ENCODE measurements at regions not wholly inside any gene's neighbourhood (a gene's known extent, or its start where the extent isn't known, plus 50 kb on each side); places are given as distances from the start of the nearest gene placed in this dataset.

GRCh38 chr21:22297575-22297974 is 1299.4 kb downstream of the NCAM2 start:
- no peaks in the 10 kb centered on the region for H3K27me3 ChIP-seq (ENCODE audit: low read length)
- H3K4me2 ChIP-seq (ENCODE audit: low read depth, low read length, poor library complexity, severe bottlenecking) = no peak overlapping the region
- no peak overlapping the region for H3K4me3 ChIP-seq (ENCODE audit: low read length)
- peaks cover 33% of the 10 kb centered on the region for H3K9me3 ChIP-seq (ENCODE audit: low read length)
- no peak overlapping the region for H2AFZ ChIP-seq (ENCODE audit: low read length)
- H3K9me2 ChIP-seq (replicated peaks; ENCODE audit: insufficient read depth, low read length) = no peaks in the 10 kb centered on the region
- DNase-seq = no peak
- no peaks in the 10 kb centered on the region for H3K79me2 ChIP-seq (ENCODE audit: low read length)
- H4K20me1 ChIP-seq (ENCODE audit: insufficient read depth, low read depth, low read length) = no peaks in the 10 kb centered on the region
- no peak overlapping the region for H3K27ac ChIP-seq (ENCODE audit: low read length)
- H3K36me3 ChIP-seq (ENCODE audit: insufficient read depth, low read length) = no peaks in the 10 kb centered on the region
- no peaks in the 10 kb centered on the region for H3K4me1 ChIP-seq (ENCODE audit: low read length)
- H3K9ac ChIP-seq (ENCODE audit: low read length) = no peak overlapping the region

DNA sequence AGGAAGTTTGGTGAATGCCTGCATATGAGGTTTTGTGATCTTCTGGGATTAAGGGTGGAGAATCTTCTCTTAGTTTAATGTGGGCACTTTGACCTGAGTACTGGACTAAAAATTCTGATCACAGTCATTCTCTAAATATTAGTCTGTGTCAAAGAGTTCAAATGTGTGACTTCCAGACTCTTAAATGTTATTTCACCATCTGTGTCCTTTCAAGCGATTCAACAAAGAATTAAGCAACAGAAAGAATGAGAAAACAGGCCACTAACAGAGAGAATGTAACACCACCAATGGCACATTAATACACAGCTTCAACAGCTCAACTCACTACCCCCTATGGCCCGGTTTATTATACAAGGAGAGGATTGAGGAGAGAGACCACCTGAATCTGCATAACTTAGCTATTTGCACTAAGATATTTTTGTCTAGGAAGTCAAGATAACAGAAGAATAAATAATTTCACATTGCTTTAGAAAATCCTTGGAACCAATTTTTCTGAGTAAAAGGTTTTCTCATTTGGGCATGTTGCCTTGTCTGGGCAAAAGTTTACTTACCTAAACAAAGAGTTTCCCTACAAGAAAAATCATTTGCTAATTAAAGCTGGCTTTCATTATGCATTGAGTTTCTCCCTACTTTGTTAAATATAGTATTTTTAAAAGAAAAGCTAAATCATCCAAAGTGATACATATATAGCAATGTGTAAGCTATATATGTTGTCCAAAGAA is 1313.7 kb downstream of the NCAM2 start:
- Histone ChIP-seq H3K9me2 (replicated peaks; ENCODE audit: insufficient read depth, low read length) (no peaks in the 10 kb centered on the region), H3K36me3 (ENCODE audit: insufficient read depth, low read length) (no peaks in the 10 kb centered on the region), H3K27me3 (ENCODE audit: low read length) (no peaks in the 10 kb centered on the region), H4K20me1 (ENCODE audit: insufficient read depth, low read depth, low read length) (no peaks in the 10 kb centered on the region), H2AFZ (ENCODE audit: low read length) (no peak overlapping the region), H3K4me1 (ENCODE audit: low read length) (no peaks in the 10 kb centered on the region), H3K27ac (ENCODE audit: low read length) (no peak overlapping the region), H3K9me3 (ENCODE audit: low read length) (peaks cover 28% of the 10 kb centered on the region), H3K9ac (ENCODE audit: low read length) (no peak overlapping the region), H3K79me2 (ENCODE audit: low read length) (no peaks in the 10 kb centered on the region), H3K4me3 (ENCODE audit: low read length) (no peak overlapping the region), H3K4me2 (ENCODE audit: low read depth, low read length, poor library complexity, severe bottlenecking) (no peak overlapping the region)
- no peak for DNase-seq

DNA sequence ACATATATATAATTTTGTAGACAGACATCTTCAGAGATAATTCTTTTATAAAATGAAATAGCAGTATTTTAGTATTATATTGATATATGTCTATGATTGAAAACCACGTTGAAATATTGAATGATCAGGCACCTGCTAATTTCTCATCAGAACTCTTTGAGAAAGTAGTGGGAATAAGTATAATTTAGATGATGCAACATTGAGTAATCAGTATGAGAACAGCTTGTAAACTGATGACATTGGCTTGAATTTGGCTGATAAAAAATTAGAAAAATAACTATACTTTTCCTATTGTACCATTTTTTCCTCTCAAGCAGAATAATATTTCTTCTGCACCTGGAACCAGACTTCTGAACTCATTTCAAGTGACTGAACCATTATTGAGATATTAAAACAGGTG is 1316.8 kb downstream of the NCAM2 start:
- no peak for DNase-seq
- Histone ChIP-seq H3K9me3 (ENCODE audit: low read length) (peaks cover 24% of the 10 kb centered on the region), H3K79me2 (ENCODE audit: low read length) (no peaks in the 10 kb centered on the region), H3K4me3 (ENCODE audit: low read length) (no peak overlapping the region), H4K20me1 (ENCODE audit: insufficient read depth, low read depth, low read length) (no peaks in the 10 kb centered on the region), H3K36me3 (ENCODE audit: insufficient read depth, low read length) (no peaks in the 10 kb centered on the region), H2AFZ (ENCODE audit: low read length) (no peak overlapping the region), H3K9ac (ENCODE audit: low read length) (no peak overlapping the region), H3K27ac (ENCODE audit: low read length) (no peak overlapping the region), H3K4me1 (ENCODE audit: low read length) (no peaks in the 10 kb centered on the region), H3K4me2 (ENCODE audit: low read depth, low read length, poor library complexity, severe bottlenecking) (no peak overlapping the region), H3K9me2 (replicated peaks; ENCODE audit: insufficient read depth, low read length) (no peaks in the 10 kb centered on the region), H3K27me3 (ENCODE audit: low read length) (no peaks in the 10 kb centered on the region)

- Histone ChIP-seq H3K27ac (ENCODE audit: low read length) (no peak overlapping the region), H3K79me2 (ENCODE audit: low read length) (no peaks in the 10 kb centered on the region), H3K4me1 (ENCODE audit: low read length) (no peaks in the 10 kb centered on the region), H4K20me1 (ENCODE audit: insufficient read depth, low read depth, low read length) (no peaks in the 10 kb centered on the region), H3K9me3 (ENCODE audit: low read length) (peaks cover 31% of the 10 kb centered on the region), H3K9ac (ENCODE audit: low read length) (no peak overlapping the region), H3K4me2 (ENCODE audit: low read depth, low read length, poor library complexity, severe bottlenecking) (no peak overlapping the region), H2AFZ (ENCODE audit: low read length) (no peak overlapping the region), H3K4me3 (ENCODE audit: low read length) (no peak overlapping the region), H3K27me3 (ENCODE audit: low read length) (no peaks in the 10 kb centered on the region), H3K36me3 (ENCODE audit: insufficient read depth, low read length) (no peaks in the 10 kb centered on the region), H3K9me2 (replicated peaks; ENCODE audit: insufficient read depth, low read length) (no peaks in the 10 kb centered on the region)
- no peak for DNase-seq
Measured at GRCh38 chr21:22319435-22319834, 1321.2 kb downstream of the NCAM2 start.

DNA sequence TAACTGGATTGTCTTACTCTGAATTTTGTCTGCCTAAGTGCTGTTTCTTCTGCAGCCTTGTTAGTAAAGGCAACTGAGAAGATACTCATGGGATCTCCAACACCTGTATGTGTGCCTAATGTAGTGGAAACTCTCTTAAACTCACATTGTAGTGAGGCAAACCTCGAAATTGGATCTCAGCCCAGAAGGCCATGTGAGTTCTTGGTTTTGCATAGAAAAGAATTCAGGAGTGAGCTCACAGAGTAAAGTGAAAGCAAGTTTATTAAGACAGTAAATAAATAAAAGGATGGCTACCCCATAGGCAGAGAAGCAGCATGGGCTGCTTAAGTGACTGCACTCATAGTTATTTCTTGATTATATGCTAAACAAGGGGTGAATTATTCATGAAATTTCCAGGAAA is 1344.7 kb downstream of the NCAM2 start:
- H3K79me2 ChIP-seq (ENCODE audit: low read length) = no peaks in the 10 kb centered on the region
- no peaks in the 10 kb centered on the region for H3K36me3 ChIP-seq (ENCODE audit: insufficient read depth, low read length)
- H3K4me2 ChIP-seq (ENCODE audit: low read depth, low read length, poor library complexity, severe bottlenecking) = no peak overlapping the region
- H3K9me3 ChIP-seq (ENCODE audit: low read length) = peaks cover 67% of the 10 kb centered on the region
- no peak overlapping the region for H3K9ac ChIP-seq (ENCODE audit: low read length)
- no peaks in the 10 kb centered on the region for H3K27me3 ChIP-seq (ENCODE audit: low read length)
- no peak overlapping the region for H2AFZ ChIP-seq (ENCODE audit: low read length)
- DNase-seq = no peak
- no peak overlapping the region for H3K27ac ChIP-seq (ENCODE audit: low read length)
- H3K4me1 ChIP-seq (ENCODE audit: low read length) = no peaks in the 10 kb centered on the region
- no peaks in the 10 kb centered on the region for H4K20me1 ChIP-seq (ENCODE audit: insufficient read depth, low read depth, low read length)
- no peaks in the 10 kb centered on the region for H3K9me2 ChIP-seq (replicated peaks; ENCODE audit: insufficient read depth, low read length)
- H3K4me3 ChIP-seq (ENCODE audit: low read length) = no peak overlapping the region

DNA sequence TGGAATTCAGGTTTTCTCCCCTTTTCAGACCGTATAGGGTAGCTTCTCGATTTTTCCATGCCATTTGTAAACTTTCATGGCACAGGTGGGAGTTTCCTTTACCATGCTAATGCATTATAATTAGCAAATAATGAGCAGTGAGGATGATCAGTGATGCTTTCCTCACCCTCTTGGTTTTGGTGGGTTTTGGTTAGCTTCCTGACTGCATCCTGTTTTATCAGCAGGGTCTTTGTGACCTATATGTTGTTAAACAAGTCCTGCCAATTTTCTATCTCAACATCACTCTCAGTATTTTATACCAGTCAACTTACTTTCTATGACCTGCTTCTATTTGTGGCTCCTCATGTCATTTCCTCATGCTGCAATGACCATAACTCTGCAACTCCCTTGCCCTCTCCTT is 1345.1 kb downstream of the NCAM2 start:
- no peaks in the 10 kb centered on the region for H3K27me3 ChIP-seq (ENCODE audit: low read length)
- H3K4me2 ChIP-seq (ENCODE audit: low read depth, low read length, poor library complexity, severe bottlenecking) = no peak overlapping the region
- no peaks in the 10 kb centered on the region for H4K20me1 ChIP-seq (ENCODE audit: insufficient read depth, low read depth, low read length)
- H3K9me3 ChIP-seq (ENCODE audit: low read length) = peaks cover 69% of the 10 kb centered on the region
- H3K27ac ChIP-seq (ENCODE audit: low read length) = no peak overlapping the region
- H3K9me2 ChIP-seq (replicated peaks; ENCODE audit: insufficient read depth, low read length) = no peaks in the 10 kb centered on the region
- DNase-seq = no peak
- no peaks in the 10 kb centered on the region for H3K36me3 ChIP-seq (ENCODE audit: insufficient read depth, low read length)
- H3K79me2 ChIP-seq (ENCODE audit: low read length) = no peaks in the 10 kb centered on the region
- no peak overlapping the region for H3K4me3 ChIP-seq (ENCODE audit: low read length)
- H2AFZ ChIP-seq (ENCODE audit: low read length) = no peak overlapping the region
- H3K4me1 ChIP-seq (ENCODE audit: low read length) = no peaks in the 10 kb centered on the region
- H3K9ac ChIP-seq (ENCODE audit: low read length) = no peak overlapping the region

DNA sequence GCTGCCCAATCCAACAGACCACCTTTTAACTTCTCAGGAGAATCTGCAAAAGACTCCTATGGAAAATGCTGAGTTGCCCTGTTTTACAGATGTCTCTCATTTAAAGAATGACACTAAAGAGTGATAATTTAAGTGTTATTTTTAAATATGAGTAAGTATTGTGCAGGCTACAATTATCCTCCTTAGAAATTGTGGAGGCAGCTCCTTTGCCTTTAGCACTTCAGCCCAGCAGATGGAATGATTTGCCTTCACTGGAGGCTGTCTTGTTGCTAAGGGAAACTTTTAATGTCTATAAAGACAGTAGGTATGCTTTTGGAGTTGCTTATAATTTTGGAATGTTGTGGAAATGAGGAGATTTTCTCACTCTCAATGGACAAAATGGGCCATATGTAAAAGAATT is 1345.5 kb downstream of the NCAM2 start:
- Histone ChIP-seq H3K27me3 (ENCODE audit: low read length) (no peaks in the 10 kb centered on the region), H3K36me3 (ENCODE audit: insufficient read depth, low read length) (no peaks in the 10 kb centered on the region), H3K4me1 (ENCODE audit: low read length) (no peaks in the 10 kb centered on the region), H3K27ac (ENCODE audit: low read length) (no peak overlapping the region), H3K4me3 (ENCODE audit: low read length) (no peak overlapping the region), H3K4me2 (ENCODE audit: low read depth, low read length, poor library complexity, severe bottlenecking) (no peak overlapping the region), H2AFZ (ENCODE audit: low read length) (no peak overlapping the region), H4K20me1 (ENCODE audit: insufficient read depth, low read depth, low read length) (no peaks in the 10 kb centered on the region), H3K9ac (ENCODE audit: low read length) (no peak overlapping the region), H3K9me2 (replicated peaks; ENCODE audit: insufficient read depth, low read length) (no peaks in the 10 kb centered on the region), H3K9me3 (ENCODE audit: low read length) (peaks cover 70% of the 10 kb centered on the region), H3K79me2 (ENCODE audit: low read length) (no peaks in the 10 kb centered on the region)
- no peak for DNase-seq

- Histone ChIP-seq H3K4me3 (ENCODE audit: low read length) (no peak overlapping the region), H3K36me3 (ENCODE audit: insufficient read depth, low read length) (no peaks in the 10 kb centered on the region), H3K27ac (ENCODE audit: low read length) (no peak overlapping the region), H3K4me1 (ENCODE audit: low read length) (no peaks in the 10 kb centered on the region), H2AFZ (ENCODE audit: low read length) (no peak overlapping the region), H3K9ac (ENCODE audit: low read length) (no peak overlapping the region), H3K27me3 (ENCODE audit: low read length) (no peaks in the 10 kb centered on the region), H3K9me2 (replicated peaks; ENCODE audit: insufficient read depth, low read length) (no peaks in the 10 kb centered on the region), H4K20me1 (ENCODE audit: insufficient read depth, low read depth, low read length) (no peaks in the 10 kb centered on the region), H3K9me3 (ENCODE audit: low read length) (peaks cover 67% of the 10 kb centered on the region), H3K79me2 (ENCODE audit: low read length) (no peaks in the 10 kb centered on the region), H3K4me2 (ENCODE audit: low read depth, low read length, poor library complexity, severe bottlenecking) (no peak overlapping the region)
- DNase-seq = no peak
Measured at GRCh38 chr21:22345624-22346023, 1347.4 kb downstream of the NCAM2 start.

Measured in Karpas-422 (cell line).